H9 (cell line): ENCODE measurements at regions not wholly inside any gene's neighbourhood (a gene's known extent, or its start where the extent isn't known, plus 50 kb on each side); places are given as distances from the start of the nearest gene placed in this dataset.

ENCODE experiments used
- DNase-seq: peaks from one replicate; pipeline ENCODE4 v3.0.0-alpha.2; 2017
- H2AFZ ChIP-seq: one replicate; pipeline ENCODE4 v1.6.1; 2013; ENCODE audit warnings: mild to moderate bottlenecking, low read length, control low read depth, moderate library complexity
- H2AK5ac ChIP-seq: 2 replicates; pipeline ENCODE4 v1.6.1; 2013; ENCODE audit warnings: low read length, control low read depth, mixed read lengths; ENCODE audit not compliant: insufficient read length
- H2BK120ac ChIP-seq: one replicate; pipeline ENCODE4 v1.6.1; 2013; ENCODE audit warnings: low read depth, mild to moderate bottlenecking, low read length, control low read depth, inconsistent platforms; ENCODE audit not compliant: poor library complexity, severe bottlenecking
- H2BK12ac ChIP-seq: 2 replicates; pipeline ENCODE4 v1.6.1; 2013; ENCODE audit warnings: low read length, control low read depth, mixed read lengths, low read depth; ENCODE audit not compliant: insufficient read length
- H2BK15ac ChIP-seq: 2 replicates; pipeline ENCODE4 v1.6.1; 2013; ENCODE audit warnings: low read depth, low read length, control low read depth
- H2BK20ac ChIP-seq: one replicate; pipeline ENCODE4 v1.6.1; 2013; ENCODE audit warnings: low read depth, mild to moderate bottlenecking, low read length, control low read depth, inconsistent platforms; ENCODE audit not compliant: poor library complexity, severe bottlenecking
- H2BK5ac ChIP-seq: 2 replicates; pipeline ENCODE4 v1.6.1; 2013; ENCODE audit warnings: low read length, control low read depth, mixed read lengths; ENCODE audit not compliant: insufficient read length
- H3K14ac ChIP-seq: 2 replicates; pipeline ENCODE4 v1.6.1; 2013; ENCODE audit warnings: low read length, control low read depth; ENCODE audit not compliant: insufficient read depth
- H3K18ac ChIP-seq: 2 replicates; pipeline ENCODE4 v1.6.1; 2013; ENCODE audit warnings: low read depth, mild to moderate bottlenecking, mixed read lengths, low read length, control low read depth; ENCODE audit not compliant: insufficient read length
- H3K23ac ChIP-seq: 2 replicates; pipeline ENCODE4 v1.6.1; 2013; ENCODE audit warnings: low read length, control low read depth, mixed read lengths, low read depth; ENCODE audit not compliant: insufficient read length
- H3K23me2 ChIP-seq: 2 replicates; pipeline ENCODE4 v1.6.1; 2013; ENCODE audit warnings: low read depth, mild to moderate bottlenecking, mixed read lengths, low read length, control low read depth; ENCODE audit not compliant: insufficient read length, poor library complexity, severe bottlenecking
- H3K27ac ChIP-seq: 2 replicates; pipeline ENCODE4 v1.5.1; 2013; ENCODE audit warnings: low read length, control low read depth, mixed read lengths, low read depth; ENCODE audit not compliant: insufficient read length
- H3K27me3 ChIP-seq: 2 replicates; pipeline ENCODE4 v1.6.1; 2013; ENCODE audit warnings: low read length, control low read depth, inconsistent platforms; ENCODE audit not compliant: insufficient read depth
- H3K4ac ChIP-seq: 2 replicates; pipeline ENCODE4 v1.6.1; 2013; ENCODE audit warnings: low read depth, mild to moderate bottlenecking, control low read depth, inconsistent platforms, low read length, moderate library complexity
- H3K4me1 ChIP-seq: 2 replicates; pipeline ENCODE4 v1.6.1; 2013; ENCODE audit warnings: low read length, control low read depth, inconsistent platforms; ENCODE audit not compliant: insufficient read depth
- H3K4me2 ChIP-seq: 2 replicates; pipeline ENCODE4 v1.6.1; 2013; ENCODE audit warnings: low read length, control low read depth, mixed read lengths; ENCODE audit not compliant: insufficient read length, insufficient read depth
- H3K56ac ChIP-seq: 2 replicates; pipeline ENCODE4 v1.6.1; 2013; ENCODE audit warnings: low read depth, mild to moderate bottlenecking, mixed read lengths, low read length, control low read depth; ENCODE audit not compliant: insufficient read length
- H3K79me1 ChIP-seq: 2 replicates; pipeline ENCODE4 v1.6.1; 2013; ENCODE audit warnings: low read depth, mild to moderate bottlenecking, moderate library complexity, low read length, control low read depth, inconsistent platforms; ENCODE audit not compliant: insufficient read depth, poor library complexity, severe bottlenecking
- H3K79me2 ChIP-seq: 2 replicates; pipeline ENCODE4 v1.6.1; 2013; ENCODE audit warnings: low read length, control low read depth, inconsistent platforms; ENCODE audit not compliant: insufficient read depth
- H3K9ac ChIP-seq: 2 replicates; pipeline ENCODE4 v1.6.1; 2013; ENCODE audit warnings: low read length, control low read depth, mixed read lengths; ENCODE audit not compliant: insufficient read length; ENCODE audit errors: extremely low read depth
- H3K9me3 ChIP-seq: one replicate; pipeline ENCODE4 v1.6.1; 2013; ENCODE audit warnings: low read depth, low read length, inconsistent platforms; ENCODE audit not compliant: control insufficient read depth
- H3T11ph ChIP-seq: one replicate; pipeline ENCODE4 v1.6.1; 2013; ENCODE audit warnings: mild to moderate bottlenecking, low read length, control low read depth, inconsistent platforms
- H4K20me1 ChIP-seq: one replicate; pipeline ENCODE4 v1.6.1; 2013; ENCODE audit not compliant: control insufficient read depth, insufficient read length, insufficient read depth
- H4K5ac ChIP-seq: 2 replicates; pipeline ENCODE4 v1.6.1; 2013; ENCODE audit warnings: low read depth, mild to moderate bottlenecking, mixed read lengths, low read length, control low read depth; ENCODE audit not compliant: insufficient read length
- H4K8ac ChIP-seq: replicated peaks from 2 replicates; pipeline ENCODE4 v1.6.1; 2013; ENCODE audit warnings: low read length, control low read depth, mixed read lengths, low read depth; ENCODE audit not compliant: insufficient read length
- H4K91ac ChIP-seq: 2 replicates; pipeline ENCODE4 v1.6.1; 2013; ENCODE audit warnings: low read depth, mild to moderate bottlenecking, moderate library complexity, mixed read lengths, low read length, control low read depth; ENCODE audit not compliant: insufficient read length
- H3K27ac Mint-ChIP-seq, 3 experiments: 2 replicates in 2 of 3; 3 replicates in 1 of 3; pipeline ENCODE4 v1.8.0; 2020 to 2021; ENCODE audit warnings: mixed read lengths in 3 of 3, mild to moderate bottlenecking in 1 of 3, moderate library complexity in 1 of 3
- H3K27me3 Mint-ChIP-seq: 2 replicates; pipeline ENCODE4 v1.8.0; 2021; ENCODE audit warnings: low read depth, mild to moderate bottlenecking, moderate library complexity, mixed read lengths
- H3K36me3 Mint-ChIP-seq, 3 experiments: 2 replicates in 2 of 3; 3 replicates in 1 of 3; pipeline ENCODE4 v1.8.0; 2020 to 2021; ENCODE audit warnings: low read depth in 3 of 3, mixed read lengths in 3 of 3; ENCODE audit not compliant: insufficient read depth in 1 of 3
- H3K4me1 Mint-ChIP-seq, 2 experiments: 2 replicates each; pipeline ENCODE4 v1.8.0; 2020; ENCODE audit warnings: mixed read lengths in 2 of 2
- H3K4me3 Mint-ChIP-seq, 2 experiments: 2 replicates in 1 of 2; 3 replicates in 1 of 2; pipeline ENCODE4 v1.8.0; 2020 to 2021; ENCODE audit warnings: mild to moderate bottlenecking in 2 of 2, mixed read lengths in 2 of 2, moderate library complexity in 1 of 2
- H3K9me3 Mint-ChIP-seq, 2 experiments: 2 replicates in 1 of 2; 3 replicates in 1 of 2; pipeline ENCODE4 v1.8.0; 2020; ENCODE audit warnings: mild to moderate bottlenecking in 2 of 2, mixed read lengths in 2 of 2, moderate library complexity in 1 of 2
- CTCF ChIP-seq: fragments of 200-600 bp; sonication (generic); conservative IDR thresholded peaks from 3 replicates; pipeline ENCODE4 v1.8.0; 2021; ENCODE audit warnings: antibody characterized with exemption, mild to moderate bottlenecking

GRCh38 chr10:61356354-61356753 is 96.8 kb downstream of the TMEM26 start:
- Histone ChIP-seq H4K8ac (no peak overlapping the region), H2BK20ac (no peak overlapping the region), H2BK120ac (no peak overlapping the region), H3K27ac (no peak overlapping the region), H3K23me2 (no peaks in the 10 kb centered on the region), H3K9ac (no peak overlapping the region), H3K4me1 (no peaks in the 10 kb centered on the region), H3K9me3 (no peaks in the 10 kb centered on the region), H4K91ac (no peak overlapping the region), H2BK12ac (no peak overlapping the region), H2AFZ (no peak overlapping the region), H4K5ac (no peak overlapping the region), H3T11ph (no peak overlapping the region), H3K4me2 (no peak overlapping the region), H3K27me3 (no peaks in the 10 kb centered on the region; the same call in 1 of the 2 replicates), H3K56ac (no peak overlapping the region), H2AK5ac (no peak overlapping the region), H3K23ac (no peak overlapping the region), H2BK5ac (no peak overlapping the region), H3K79me1 (no peaks in the 10 kb centered on the region), H3K18ac (no peak overlapping the region), H4K20me1 (no peaks in the 10 kb centered on the region), H3K79me2 (no peaks in the 10 kb centered on the region), H3K14ac (no peak overlapping the region), H2BK15ac (no peak overlapping the region), H3K4ac (no peak overlapping the region)
- Mint-ChIP-seq H3K27me3 (0 out of 2 replicates have a peak, but pooled peaks cover 2% of the 10 kb centered on the region), H3K36me3 (peaks cover 0 to 16% (median 0%) of the 10 kb centered on the region in 3 experiments; a peak in 2 of 7 replicates), H3K27ac (no peak overlapping the region), H3K4me1 (no peaks in the 10 kb centered on the region), H3K4me3 (no peak overlapping the region), H3K9me3 (peaks cover 4 to 10% of the 10 kb centered on the region in 2 experiments; a peak in 3 of 5 replicates)
- no peak for TF ChIP-seq CTCF
- DNase-seq = no peak
